PC-3 (cell line): ENCODE measurements at regions not wholly inside any gene's neighbourhood (a gene's known extent, or its start where the extent isn't known, plus 50 kb on each side); places are given as distances from the start of the nearest gene placed in this dataset.

ENCODE experiments used
- EZH2 ChIP-seq: fragments of 300-600 bp; sonication (generic); IDR thresholded peaks from one replicate; pipeline ENCODE4 v1.6.1; 2017; ENCODE audit warnings: antibody characterized with exemption, mild to moderate bottlenecking, low read length; ENCODE audit not compliant: unreplicated experiment
- EZH2phosphoT487 ChIP-seq: fragments of 300-600 bp; sonication (generic); IDR thresholded peaks from 2 replicates; pipeline ENCODE4 v1.6.1; 2018; ENCODE audit warnings: mild to moderate bottlenecking, antibody characterized with exemption, low read length, borderline replicate concordance
- TF ChIP-seq, protein P1 (sequence below): fragments of 300-600 bp; sonication (generic); conservative IDR thresholded peaks from 2 replicates; pipeline ENCODE4 v1.5.1; 2017; ENCODE audit warnings: antibody characterized with exemption, low read depth, mild to moderate bottlenecking, low read length

DNA sequence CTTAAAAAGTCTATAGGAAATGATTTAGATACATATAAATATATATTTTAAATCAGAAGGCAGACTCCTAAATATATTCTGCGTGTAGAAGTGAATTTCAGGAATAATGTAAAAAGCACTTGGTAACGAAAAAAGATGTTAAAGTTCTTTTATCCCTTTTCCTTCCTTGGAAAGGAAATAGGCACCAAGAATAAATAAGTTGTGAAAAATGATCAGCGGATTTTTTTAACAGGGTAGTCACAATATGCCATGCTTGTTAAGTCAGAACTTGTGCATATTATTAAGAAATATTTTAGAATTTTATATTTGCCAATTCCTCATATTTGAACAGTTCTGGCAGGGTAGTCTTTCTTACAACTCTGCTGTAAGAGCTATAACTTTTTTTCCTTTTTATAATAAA lies 173.8 kb downstream of the CD83 start:
- TF ChIP-seq, protein P1, sequence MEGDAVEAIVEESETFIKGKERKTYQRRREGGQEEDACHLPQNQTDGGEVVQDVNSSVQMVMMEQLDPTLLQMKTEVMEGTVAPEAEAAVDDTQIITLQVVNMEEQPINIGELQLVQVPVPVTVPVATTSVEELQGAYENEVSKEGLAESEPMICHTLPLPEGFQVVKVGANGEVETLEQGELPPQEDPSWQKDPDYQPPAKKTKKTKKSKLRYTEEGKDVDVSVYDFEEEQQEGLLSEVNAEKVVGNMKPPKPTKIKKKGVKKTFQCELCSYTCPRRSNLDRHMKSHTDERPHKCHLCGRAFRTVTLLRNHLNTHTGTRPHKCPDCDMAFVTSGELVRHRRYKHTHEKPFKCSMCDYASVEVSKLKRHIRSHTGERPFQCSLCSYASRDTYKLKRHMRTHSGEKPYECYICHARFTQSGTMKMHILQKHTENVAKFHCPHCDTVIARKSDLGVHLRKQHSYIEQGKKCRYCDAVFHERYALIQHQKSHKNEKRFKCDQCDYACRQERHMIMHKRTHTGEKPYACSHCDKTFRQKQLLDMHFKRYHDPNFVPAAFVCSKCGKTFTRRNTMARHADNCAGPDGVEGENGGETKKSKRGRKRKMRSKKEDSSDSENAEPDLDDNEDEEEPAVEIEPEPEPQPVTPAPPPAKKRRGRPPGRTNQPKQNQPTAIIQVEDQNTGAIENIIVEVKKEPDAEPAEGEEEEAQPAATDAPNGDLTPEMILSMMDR = no peak
- TF ChIP-seq EZH2 = no peak
- no peak for TF ChIP-seq EZH2phosphoT487
